HG02884 (cell line): ENCODE measurements at regions not wholly inside any gene's neighbourhood (a gene's known extent, or its start where the extent isn't known, plus 50 kb on each side); places are given as distances from the start of the nearest gene placed in this dataset.
A peak's percentile ranks its signal among the peaks of the same experiment; 100 is the strongest.

Source experiments
- ATAC-seq: cut with Tn5 transposase; IDR thresholded peaks from one replicate; pipeline ENCODE4 v1.9.1; 2021; ENCODE audit warnings: mild to moderate bottlenecking, moderate library complexity; ENCODE audit not compliant: unreplicated experiment

- ATAC-seq = no peak
Measured at GRCh38 chr13:99027661-99028425, 50.0 kb upstream of the DOCK9 start.

- no peak for ATAC-seq
Measured at GRCh38 chr13:99028890-99029289, 51.0 kb upstream of the DOCK9 start.

- no peak for ATAC-seq
Measured at GRCh38 chr13:99029576-99029975, 51.7 kb upstream of the DOCK9 start.

- no peak for ATAC-seq
Measured at GRCh38 chr13:99030326-99030725, 52.5 kb upstream of the DOCK9 start.

- ATAC-seq = no peak
Measured at GRCh38 chr13:99031832-99032231, 54.0 kb upstream of the DOCK9 start.

- ATAC-seq = no peak
Measured at GRCh38 chr13:99033814-99034213, 56.0 kb upstream of the DOCK9 start.

GRCh38 chr13:99034333-99035085, 56.6 kb upstream of the DOCK9 start:
- ATAC-seq = no peak

GRCh38 chr13:99035715-99036114, 57.9 kb upstream of the DOCK9 start:
- ATAC-seq = no peak

- no peak for ATAC-seq
Measured at GRCh38 chr13:99037756-99038155, 59.9 kb upstream of the DOCK9 start.

- ATAC-seq = no peak
Measured at GRCh38 chr13:99039718-99040280, 61.9 kb upstream of the DOCK9 start.

- ATAC-seq = no peak
Measured at GRCh38 chr13:99040536-99041131, 62.8 kb upstream of the DOCK9 start.

- no peak for ATAC-seq
Measured at GRCh38 chr13:99041337-99041736, 63.5 kb upstream of the DOCK9 start.

- peak; percentile 41 for ATAC-seq
Measured at GRCh38 chr13:99041788-99042187, 63.9 kb upstream of the DOCK9 start.

- ATAC-seq = no peak
Measured at GRCh38 chr13:99042521-99043250, 64.8 kb upstream of the DOCK9 start.

- ATAC-seq = no peak
Measured at GRCh38 chr13:99043831-99044231, 66.0 kb upstream of the DOCK9 start.

- no peak for ATAC-seq
Measured at GRCh38 chr13:99044764-99045163, 66.9 kb upstream of the DOCK9 start.

- ATAC-seq = no peak
Measured at GRCh38 chr13:99045396-99045795, 67.5 kb upstream of the DOCK9 start.

GRCh38 chr13:99046851-99047250, 69.0 kb upstream of the DOCK9 start:
- ATAC-seq = no peak

- ATAC-seq = no peak
Measured at GRCh38 chr13:99050983-99051488, 73.2 kb upstream of the DOCK9 start.

GRCh38 chr13:99051768-99052455, 74.0 kb upstream of the DOCK9 start:
- ATAC-seq = no peak
